Breast epithelium (tissue), 4 donors: ENCODE measurements at regions not wholly inside any gene's neighbourhood (a gene's known extent, or its start where the extent isn't known, plus 50 kb on each side); places are given as distances from the start of the nearest gene placed in this dataset.

ENCODE experiments used
- DNase-seq, 2 donors: peaks; one replicate each; pipeline ENCODE4 v3.0.0-alpha.2; 2019; ENCODE audit warnings: low spot score in 2 of 2
- H3K27ac ChIP-seq, 2 donors: fragments of 200-600 bp; sonication (generic) in 1 of 2; one replicate each; pipeline ENCODE4 v1.5.1; 2016 to 2019; ENCODE audit warnings: mild to moderate bottlenecking in 1 of 2
- H3K27me3 ChIP-seq, 2 donors: fragments of 200-600 bp; sonication (generic) in 1 of 2; one replicate each; pipeline versions ENCODE4 v1.5.1 to v1.6.0; 2017 to 2019; ENCODE audit warnings: control low read depth in 1 of 2, mild to moderate bottlenecking in 1 of 2
- H3K36me3 ChIP-seq: fragments of 200-600 bp; one replicate; pipeline ENCODE4 v1.5.1; 2019
- H3K4me1 ChIP-seq, 2 donors: fragments of 200-600 bp; sonication (generic); one replicate each; pipeline ENCODE4 v1.5.1; 2016 to 2019; ENCODE audit warnings: control low read depth in 1 of 2
- H3K4me3 ChIP-seq, 3 donors: fragments of 200-600 bp; sonication (generic); 1 replicate in 2 of 3; 2 replicates in 1 of 3; pipeline ENCODE4 v1.5.1; 2016 to 2019; ENCODE audit warnings: mild to moderate bottlenecking in 3 of 3, moderate library complexity in 2 of 3
- H3K9me3 ChIP-seq, 2 donors: fragments of 200-600 bp; sonication (generic) in 1 of 2; one replicate each; pipeline ENCODE4 v1.5.1; 2016 to 2019; ENCODE audit warnings: control low read depth in 1 of 2
- POLR2A ChIP-seq: fragments of 450-650 bp; IDR thresholded peaks from one replicate; pipeline ENCODE4 v1.6.1; 2016; ENCODE audit warnings: antibody characterized with exemption, mild to moderate bottlenecking, moderate library complexity
- POLR2AphosphoS5 ChIP-seq, 3 donors: sonication (generic); formaldehyde crosslinking; IDR thresholded peaks; one replicate each; pipeline ENCODE4 v1.6.1; 2017; ENCODE audit warnings: antibody characterized with exemption in 3 of 3
- intact Hi-C: fragments of 100-400 bp; cut with DNase I; formaldehyde crosslinking; loops from one replicate; pipeline ENCODE4 v1.15.1; 2023; ENCODE audit warnings: low total_unique reads
- TF ChIP-seq, protein P1 (sequence below), 3 donors: fragments of 450-650 bp; IDR thresholded peaks; one replicate each; pipeline ENCODE4 v1.5.1; 2016 to 2017; ENCODE audit warnings: antibody characterized with exemption in 3 of 3, mild to moderate bottlenecking in 3 of 3, moderate library complexity in 3 of 3

DNA sequence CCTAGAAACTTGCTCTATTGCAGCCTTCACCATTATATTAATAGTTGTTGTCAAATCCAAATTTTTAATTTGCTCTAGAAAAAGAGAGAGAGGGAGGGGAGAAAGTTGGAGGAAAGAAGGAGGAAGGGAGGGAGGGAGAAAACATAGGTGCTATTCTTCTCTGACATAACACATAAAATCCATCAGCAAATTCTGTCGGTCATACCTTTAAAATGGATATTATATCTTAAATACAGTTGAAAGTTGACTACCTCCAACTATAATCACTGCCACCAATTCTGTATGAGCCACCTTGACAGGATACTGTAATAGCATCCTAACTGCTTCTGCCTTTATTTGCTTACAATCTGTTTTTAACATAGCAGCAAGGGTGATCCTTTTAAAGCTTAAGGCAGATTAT, 314.7 kb upstream of the ALCAM start:
- Histone ChIP-seq H3K27ac (no peak overlapping the region), H3K9me3 (no peaks in the 10 kb centered on the region), H3K36me3 (no peaks in the 10 kb centered on the region), H3K27me3 (no peaks in the 10 kb centered on the region), H3K4me3 (no peak overlapping the region), H3K4me1 (no peaks in the 10 kb centered on the region)
- no peak for DNase-seq
- intact Hi-C loops, result no loop called here
- TF ChIP-seq POLR2A (no peak), POLR2AphosphoS5 (IDR thresholded peaks at IDR 0.05) (no peak)
- TF ChIP-seq, protein P1, sequence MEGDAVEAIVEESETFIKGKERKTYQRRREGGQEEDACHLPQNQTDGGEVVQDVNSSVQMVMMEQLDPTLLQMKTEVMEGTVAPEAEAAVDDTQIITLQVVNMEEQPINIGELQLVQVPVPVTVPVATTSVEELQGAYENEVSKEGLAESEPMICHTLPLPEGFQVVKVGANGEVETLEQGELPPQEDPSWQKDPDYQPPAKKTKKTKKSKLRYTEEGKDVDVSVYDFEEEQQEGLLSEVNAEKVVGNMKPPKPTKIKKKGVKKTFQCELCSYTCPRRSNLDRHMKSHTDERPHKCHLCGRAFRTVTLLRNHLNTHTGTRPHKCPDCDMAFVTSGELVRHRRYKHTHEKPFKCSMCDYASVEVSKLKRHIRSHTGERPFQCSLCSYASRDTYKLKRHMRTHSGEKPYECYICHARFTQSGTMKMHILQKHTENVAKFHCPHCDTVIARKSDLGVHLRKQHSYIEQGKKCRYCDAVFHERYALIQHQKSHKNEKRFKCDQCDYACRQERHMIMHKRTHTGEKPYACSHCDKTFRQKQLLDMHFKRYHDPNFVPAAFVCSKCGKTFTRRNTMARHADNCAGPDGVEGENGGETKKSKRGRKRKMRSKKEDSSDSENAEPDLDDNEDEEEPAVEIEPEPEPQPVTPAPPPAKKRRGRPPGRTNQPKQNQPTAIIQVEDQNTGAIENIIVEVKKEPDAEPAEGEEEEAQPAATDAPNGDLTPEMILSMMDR (IDR thresholded peaks at IDR 0.05), result no peak

GRCh38 chr3:105062853-105063252, 303.9 kb upstream of the ALCAM start:
- Histone ChIP-seq H3K9me3 (no peaks in the 10 kb centered on the region), H3K27ac (no peak overlapping the region), H3K36me3 (no peaks in the 10 kb centered on the region), H3K4me3 (no peak overlapping the region), H3K4me1 (no peaks in the 10 kb centered on the region), H3K27me3 (no peaks in the 10 kb centered on the region)
- DNase-seq, result no peak
- no peak for TF ChIP-seq POLR2AphosphoS5 (IDR thresholded peaks at IDR 0.05)
- no peak for TF ChIP-seq POLR2A
- TF ChIP-seq, protein P1 (IDR thresholded peaks at IDR 0.05), result no peak
- intact Hi-C loops, result no loop called here

- Histone ChIP-seq H3K36me3 (no peaks in the 10 kb centered on the region), H3K9me3 (no peaks in the 10 kb centered on the region), H3K27ac (no peak overlapping the region), H3K4me3 (no peak overlapping the region), H3K27me3 (no peaks in the 10 kb centered on the region), H3K4me1 (no peaks in the 10 kb centered on the region)
- intact Hi-C loops, result no loop called here
- TF ChIP-seq POLR2A (no peak), POLR2AphosphoS5 (IDR thresholded peaks at IDR 0.05) (no peak)
- TF ChIP-seq, protein P1 (IDR thresholded peaks at IDR 0.05), result no peak
- no peak for DNase-seq
Measured at GRCh38 chr3:105065895-105066839, 300.5 kb upstream of the ALCAM start.

DNA sequence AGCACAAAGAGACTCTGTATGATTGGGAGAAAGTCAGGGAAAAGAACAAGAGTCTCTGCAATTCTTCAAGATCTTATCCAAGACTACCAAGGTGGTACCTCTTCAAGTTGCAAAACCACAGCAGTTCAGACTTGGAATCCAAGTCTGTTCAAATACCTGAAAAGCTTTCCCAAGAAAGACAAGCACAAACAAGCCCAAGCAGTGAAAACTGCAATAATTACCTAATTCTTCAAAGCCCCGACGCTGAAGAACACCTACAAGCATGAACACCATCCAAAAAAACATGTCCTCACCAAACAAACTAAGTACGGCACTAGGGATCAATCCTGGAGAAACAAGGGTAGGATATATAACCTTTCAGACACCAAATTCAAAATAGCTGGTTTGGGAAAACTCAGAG, 299.3 kb upstream of the ALCAM start:
- Histone ChIP-seq H3K9me3 (no peaks in the 10 kb centered on the region), H3K27ac (no peak overlapping the region), H3K36me3 (no peaks in the 10 kb centered on the region), H3K27me3 (no peaks in the 10 kb centered on the region), H3K4me3 (no peak overlapping the region), H3K4me1 (no peaks in the 10 kb centered on the region)
- intact Hi-C loops, result no loop called here
- TF ChIP-seq, protein P1 (IDR thresholded peaks at IDR 0.05), result no peak
- TF ChIP-seq POLR2AphosphoS5 (IDR thresholded peaks at IDR 0.05) (no peak), POLR2A (no peak)
- no peak for DNase-seq

- intact Hi-C loops, result no loop called here
- no peaks in the 10 kb centered on the region for H3K4me1 ChIP-seq
- H3K36me3 ChIP-seq, result no peaks in the 10 kb centered on the region
- H3K27me3 ChIP-seq, result no peaks in the 10 kb centered on the region
- H3K9me3 ChIP-seq, result no peaks in the 10 kb centered on the region
- H3K4me3 ChIP-seq, result no peak overlapping the region
- no peak for DNase-seq
- H3K27ac ChIP-seq, result no peak overlapping the region
- no peak for TF ChIP-seq POLR2AphosphoS5 (IDR thresholded peaks at IDR 0.05)
- no peak for TF ChIP-seq POLR2A
- TF ChIP-seq, protein P1 (IDR thresholded peaks at IDR 0.05), result no peak
Measured at GRCh38 chr3:105077060-105077822, 289.5 kb upstream of the ALCAM start.
